ENCODE measurements at regions not wholly inside any gene's neighbourhood (a gene's known extent, or its start where the extent isn't known, plus 50 kb on each side); places are given as distances from the start of the nearest gene placed in this dataset.

- 0 out of 6 replicates have a peak, but pooled peaks of 1 of the 2 experiments have one; percentile 30 for ATAC-seq
- no peak overlapping the region for H3K4me2 ChIP-seq
- no peaks in the 10 kb centered on the region for H3K9me3 ChIP-seq
- CTCF ChIA-PET, result no interaction called here
- no peak overlapping the region for H3K27ac ChIP-seq
- TF ChIP-seq BHLHE40 (IDR thresholded peaks at IDR 0.05; ENCODE audit: low read depth, low read length) (no peak), NFE2L2 (conservative IDR thresholded peaks at IDR 0.05; ENCODE audit: low read length) (no peak), MYC (IDR thresholded peaks at IDR 0.05; ENCODE audit: borderline replicate concordance, low read length) (no peak), EHMT2 (IDR thresholded peaks at IDR 0.05; ENCODE audit: low read depth) (no peak), EHF (CRISPR knock-in tag; IDR thresholded peaks at IDR 0.05) (no peak), ZC3H11A (IDR thresholded peaks at IDR 0.05) (no peak), TP53 (CRISPR knock-in tag; IDR thresholded peaks at IDR 0.05) (no peak), MAX (IDR thresholded peaks at IDR 0.05) (no peak), CEBPB (IDR thresholded peaks at IDR 0.05) (no peak)
- DNase-seq (ENCODE audit: low read depth in 1 of 2, low spot score in 1 of 2), result no peak
- POLR2A ChIA-PET, result no interaction called here
- H3K4me1 ChIP-seq, result no peaks in the 10 kb centered on the region
- WGBS (ENCODE audit: missing lambda C conversion rate), result 6% methylated on average over 4 of the region's 4 CpGs
- FAIRE-seq, result no peak
- H3K4me3 ChIP-seq, result no peak overlapping the region
Measured at GRCh38 chr2:53334610-53335009, 433.0 kb upstream of the CHAC2 start.

DNA sequence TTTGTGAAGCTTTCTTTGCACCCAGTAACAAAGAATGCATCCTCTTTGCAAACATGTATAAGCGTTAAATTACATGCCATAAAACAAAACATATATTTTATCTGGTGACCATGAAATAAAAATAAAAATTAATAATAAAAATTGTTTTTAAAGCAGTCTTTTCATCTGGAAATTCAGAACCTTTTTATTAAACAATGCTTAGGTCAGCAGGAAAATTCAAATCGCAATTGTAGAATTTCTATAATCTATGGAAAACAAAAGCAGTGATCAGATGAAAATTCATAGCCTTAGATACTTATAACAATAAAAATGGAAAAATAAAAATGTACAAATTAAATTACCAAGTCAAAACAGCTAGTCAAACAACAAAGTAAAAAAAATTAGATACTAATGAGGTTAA is 435.9 kb upstream of the CHAC2 start:
- ChIA-PET CTCF (no interaction called here), POLR2A (no interaction called here)
- Histone ChIP-seq H3K27ac (no peak overlapping the region), H3K4me1 (no peaks in the 10 kb centered on the region), H3K4me2 (no peak overlapping the region), H3K4me3 (no peak overlapping the region), H3K9me3 (no peaks in the 10 kb centered on the region)
- 41% methylated on average over 2 of the region's 2 CpGs for WGBS (ENCODE audit: missing lambda C conversion rate)
- FAIRE-seq, result no peak
- no peak for ATAC-seq
- TF ChIP-seq MAFK (IDR thresholded peaks at IDR 0.05; ENCODE audit: partially characterized antibody) (peak; percentile 53), SREBF2 (IDR thresholded peaks at IDR 0.05) (no peak)
- no peak for DNase-seq (ENCODE audit: low read depth in 1 of 2, low spot score in 1 of 2)

GRCh38 chr2:53317861-53318260 is 449.7 kb upstream of the CHAC2 start:
- no peak overlapping the region for H3K4me2 ChIP-seq
- H3K9me3 ChIP-seq, result no peaks in the 10 kb centered on the region
- ATAC-seq, result no peak
- H3K27ac ChIP-seq, result no peak overlapping the region
- no peak overlapping the region for H3K4me3 ChIP-seq
- no peak for DNase-seq (ENCODE audit: low read depth in 1 of 2, low spot score in 1 of 2)
- ChIA-PET CTCF (interaction anchor here (1.2 kb wide), 1 partner anchor 11 kb away, joined by 3 read pairs; no protein-coding TSS in a partner anchor), POLR2A (no interaction called here)
- no peak for FAIRE-seq
- no peaks in the 10 kb centered on the region for H3K4me1 ChIP-seq
- 27% methylated on average over 5 of the region's 5 CpGs for WGBS (ENCODE audit: missing lambda C conversion rate)
- no peak for TF ChIP-seq HOXA7 (CRISPR knock-in tag; IDR thresholded peaks at IDR 0.05)
- no peak for TF ChIP-seq BHLHE40 (IDR thresholded peaks at IDR 0.05; ENCODE audit: low read depth, low read length)
- no peak for TF ChIP-seq EP300 (IDR thresholded peaks at IDR 0.05)
- TF ChIP-seq, protein P1, sequence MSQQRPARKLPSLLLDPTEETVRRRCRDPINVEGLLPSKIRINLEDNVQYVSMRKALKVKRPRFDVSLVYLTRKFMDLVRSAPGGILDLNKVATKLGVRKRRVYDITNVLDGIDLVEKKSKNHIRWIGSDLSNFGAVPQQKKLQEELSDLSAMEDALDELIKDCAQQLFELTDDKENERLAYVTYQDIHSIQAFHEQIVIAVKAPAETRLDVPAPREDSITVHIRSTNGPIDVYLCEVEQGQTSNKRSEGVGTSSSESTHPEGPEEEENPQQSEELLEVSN (IDR thresholded peaks at IDR 0.05; ENCODE audit: borderline replicate concordance, low read depth), result no peak
- TF ChIP-seq GATA3 (IDR thresholded peaks at IDR 0.05; ENCODE audit: borderline replicate concordance), result no peak
- no peak for TF ChIP-seq ZNF302 (CRISPR knock-in tag; IDR thresholded peaks at IDR 0.05)
- no peak for TF ChIP-seq RAD21 (conservative IDR thresholded peaks at IDR 0.05 in 1 of 2, IDR thresholded peaks at IDR 0.05 in 1 of 2)
- TF ChIP-seq POLR2AphosphoS2 (conservative IDR thresholded peaks at IDR 0.05; ENCODE audit: low read length), result no peak
- no peak for TF ChIP-seq CHD2 (IDR thresholded peaks at IDR 0.05; ENCODE audit: low read length, partially characterized antibody)
- no peak for TF ChIP-seq KDM1A (IDR thresholded peaks at IDR 0.05; ENCODE audit: low read depth)
- no peak for TF ChIP-seq FOXS1 (CRISPR knock-in tag; IDR thresholded peaks at IDR 0.05)
- TF ChIP-seq CHD4 (IDR thresholded peaks at IDR 0.05; ENCODE audit: borderline replicate concordance), result no peak
- TF ChIP-seq, protein P2, sequence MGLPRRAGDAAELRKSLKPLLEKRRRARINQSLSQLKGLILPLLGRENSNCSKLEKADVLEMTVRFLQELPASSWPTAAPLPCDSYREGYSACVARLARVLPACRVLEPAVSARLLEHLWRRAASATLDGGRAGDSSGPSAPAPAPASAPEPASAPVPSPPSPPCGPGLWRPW (IDR thresholded peaks at IDR 0.05), result no peak
- no peak for TF ChIP-seq RNF2 (IDR thresholded peaks at IDR 0.05; ENCODE audit: borderline replicate concordance, low read depth)
- no peak for TF ChIP-seq NFE2L2 (conservative IDR thresholded peaks at IDR 0.05; ENCODE audit: low read length)

Measured in A549 (cell line).